ENCODE measurements at regions not wholly inside any gene's neighbourhood (a gene's known extent, or its start where the extent isn't known, plus 50 kb on each side); places are given as distances from the start of the nearest gene placed in this dataset.
"Not testable (repeated sequence)": the region's sequence is repeated elsewhere in the genome, so short reads cannot be mapped to it uniquely, and the experiment has no call there.

DNA sequence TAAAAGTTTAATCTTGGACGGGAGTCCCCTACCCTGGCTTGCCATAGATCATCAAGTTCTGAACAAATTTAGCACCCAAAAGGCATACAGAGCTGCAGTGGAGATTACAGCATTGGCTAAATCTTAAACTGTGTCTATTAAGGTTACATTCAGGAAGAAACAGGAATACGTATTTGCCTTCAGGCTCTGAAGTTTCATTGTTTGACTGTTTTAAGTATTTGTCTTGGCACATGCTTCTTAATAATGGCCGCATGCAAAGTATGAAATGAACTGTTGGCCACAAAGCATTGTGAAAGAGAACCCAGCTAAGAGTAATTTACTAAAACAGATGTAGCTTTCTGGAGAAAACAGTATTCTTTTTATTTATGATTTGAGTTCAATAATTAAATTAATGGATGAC, 63.9 kb upstream of the CNEP1R1 start:
- RAD21 ChIA-PET (ENCODE audit: unreplicated experiment): no interaction called here
- BruUV-seq (replicated peaks): no TSS peak
- intact Hi-C loops (cut with micrococcal nuclease; ENCODE audit: unreplicated experiment) (no loop called here), in situ Hi-C loops (cut with MboI) (no loop called here)
- DNase-seq (ENCODE audit: low read depth, low spot score) (no peak), FAIRE-seq (no peak), ATAC-seq (no peak)
- WGBS (ENCODE audit: insufficient coverage, insufficient replicate concordance, low lambda C conversion rate, missing lambda C conversion rate): 29% methylated on average over 3 of the region's 3 CpGs
- Histone ChIP-seq H3K9ac (ENCODE audit: control insufficient read depth, insufficient read depth, low read length) (no peak overlapping the region), H3K36me3 (ENCODE audit: control insufficient read depth in 2 of 2, insufficient read depth in 2 of 2, low read length in 1 of 2) (no peaks in the 10 kb centered on the region), H3K79me2 (ENCODE audit: control insufficient read depth, insufficient read depth, low read length) (no peaks in the 10 kb centered on the region), H4K20me1 (ENCODE audit: control insufficient read depth, insufficient read depth) (no peaks in the 10 kb centered on the region), H3K9me3 (replicated peaks; ENCODE audit: control insufficient read depth, insufficient read depth, low read length) (no peaks in the 10 kb centered on the region), H2AFZ (ENCODE audit: control insufficient read depth, low read depth, low read length) (no peak overlapping the region), H3K4me3 (no peak overlapping the region), H3K27me3 (replicated peaks in 1 of 2; ENCODE audit: control insufficient read depth in 2 of 2, insufficient read depth in 2 of 2, low read length in 1 of 2) (no peaks in the 10 kb centered on the region), H3K4me2 (ENCODE audit: control insufficient read depth, insufficient read depth) (no peak overlapping the region), H3K27ac (ENCODE audit: control insufficient read depth, insufficient read depth) (no peak overlapping the region), H3K4me1 (ENCODE audit: control insufficient read depth, insufficient read depth, low read length) (no peaks in the 10 kb centered on the region)
- POLR2A ChIA-PET: no interaction called here
- CTCF ChIA-PET: no interaction called here
- TF ChIP-seq SPI1 (IDR thresholded peaks at IDR 0.05; ENCODE audit: borderline replicate concordance, insufficient read depth, low read depth, low read length) (no peak), SMARCA5 (IDR thresholded peaks at IDR 0.05) (no peak), BMI1 (IDR thresholded peaks at IDR 0.05; ENCODE audit: borderline replicate concordance) (no peak), PML (IDR thresholded peaks at IDR 0.05; ENCODE audit: low read length) (no peak)
- TF ChIP-seq, protein P1, sequence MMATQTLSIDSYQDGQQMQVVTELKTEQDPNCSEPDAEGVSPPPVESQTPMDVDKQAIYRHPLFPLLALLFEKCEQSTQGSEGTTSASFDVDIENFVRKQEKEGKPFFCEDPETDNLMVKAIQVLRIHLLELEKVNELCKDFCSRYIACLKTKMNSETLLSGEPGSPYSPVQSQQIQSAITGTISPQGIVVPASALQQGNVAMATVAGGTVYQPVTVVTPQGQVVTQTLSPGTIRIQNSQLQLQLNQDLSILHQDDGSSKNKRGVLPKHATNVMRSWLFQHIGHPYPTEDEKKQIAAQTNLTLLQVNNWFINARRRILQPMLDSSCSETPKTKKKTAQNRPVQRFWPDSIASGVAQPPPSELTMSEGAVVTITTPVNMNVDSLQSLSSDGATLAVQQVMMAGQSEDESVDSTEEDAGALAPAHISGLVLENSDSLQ (IDR thresholded peaks at IDR 0.05): no peak
- SMC1A ChIA-PET (ENCODE audit: uncharacterized antibody, unreplicated experiment): no interaction called here

DNA sequence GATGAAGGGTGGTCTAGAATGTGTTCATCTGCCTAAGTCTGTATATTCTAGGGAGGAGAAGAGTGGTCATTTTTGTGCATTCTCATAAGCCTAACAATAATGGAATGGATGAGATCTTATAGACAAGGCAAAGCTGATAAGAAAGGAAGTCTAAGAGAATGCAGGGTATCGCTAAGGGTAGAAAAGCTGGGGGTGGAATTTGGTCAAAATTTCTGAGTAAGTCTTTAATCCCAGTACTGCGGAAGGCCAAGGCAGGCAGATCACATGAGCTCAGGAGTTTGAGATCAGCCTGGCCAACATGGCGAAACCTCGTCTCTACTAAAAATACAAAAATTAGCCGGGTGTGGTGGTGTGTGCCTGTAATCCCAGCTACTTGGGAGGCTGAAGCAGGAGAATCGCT, 62.5 kb upstream of the CNEP1R1 start:
- BruUV-seq (replicated peaks); H3K27ac ChIP-seq (ENCODE audit: control insufficient read depth, insufficient read depth); FAIRE-seq; POLR2A ChIA-PET; RAD21 ChIA-PET (ENCODE audit: unreplicated experiment); H3K4me1 ChIP-seq (ENCODE audit: control insufficient read depth, insufficient read depth, low read length); H4K20me1 ChIP-seq (ENCODE audit: control insufficient read depth, insufficient read depth); H3K4me2 ChIP-seq (ENCODE audit: control insufficient read depth, insufficient read depth); DNase-seq (ENCODE audit: low read depth, low spot score); H3K79me2 ChIP-seq (ENCODE audit: control insufficient read depth, insufficient read depth, low read length); H3K9ac ChIP-seq (ENCODE audit: control insufficient read depth, insufficient read depth, low read length); H3K4me3 ChIP-seq; H2AFZ ChIP-seq (ENCODE audit: control insufficient read depth, low read depth, low read length); ATAC-seq; in situ Hi-C loops (cut with MboI); H3K36me3 ChIP-seq (ENCODE audit: control insufficient read depth in 2 of 2, insufficient read depth in 2 of 2, low read length in 1 of 2); H3K9me3 ChIP-seq (replicated peaks; ENCODE audit: control insufficient read depth, insufficient read depth, low read length); intact Hi-C loops (cut with micrococcal nuclease; ENCODE audit: unreplicated experiment); H3K27me3 ChIP-seq (replicated peaks in 1 of 2; ENCODE audit: control insufficient read depth in 2 of 2, insufficient read depth in 2 of 2, low read length in 1 of 2): not testable (repeated sequence)
- ChIA-PET SMC1A (ENCODE audit: uncharacterized antibody, unreplicated experiment) (interaction anchor here (0.6 kb wide), 1 partner anchor 27 kb away, joined by 3 read pairs; no protein-coding TSS in a partner anchor), CTCF (interaction anchor here (0.6 kb wide), 1 partner anchor 105 kb away, joined by 3 read pairs; no protein-coding TSS in a partner anchor)
- 85% methylated on average over 4 of the region's 6 CpGs for WGBS (ENCODE audit: insufficient coverage, insufficient replicate concordance, low lambda C conversion rate, missing lambda C conversion rate)

Data from GM12878 (cell line).